GM12878 (cell line): ENCODE measurements at regions not wholly inside any gene's neighbourhood (a gene's known extent, or its start where the extent isn't known, plus 50 kb on each side); places are given as distances from the start of the nearest gene placed in this dataset.

Experiments
- ATAC-seq: fragments of 200-7000 bp; cut with Tn5 transposase; 3 replicates; pipeline ENCODE4 v1.9.1; 2020; ENCODE audit warnings: mild to moderate bottlenecking, moderate library complexity
- BruUV-seq: library from RNA; stranded (reverse); fragments of 400-500 nt; replicated peaks from 2 replicates; lab custom pipeline; 2021; lab: Mats Ljungman, UMichigan
- CTCF ChIA-PET: fragments of 300-600 bp; sonication (Branson Sonifier 250); formaldehyde crosslinking; extraction: SDS; loops from one replicate; lab custom pipeline; 2021; ENCODE audit warnings: inconsistent platforms; lab: Yijun Ruan, JAX
- POLR2A ChIA-PET: fragments of 350-600 bp; formaldehyde crosslinking; extraction: SDS; loops from one replicate; lab custom pipeline; 2021; ENCODE audit warnings: inconsistent platforms; lab: Charles Lee
- RAD21 ChIA-PET: fragments of 300-600 bp; sonication (Branson Sonifier 250); formaldehyde crosslinking; loops from one replicate; lab custom pipeline; 2023; ENCODE audit warnings: antibody characterized with exemption; ENCODE audit not compliant: unreplicated experiment; lab: Charles Lee
- SMC1A ChIA-PET: fragments of 300-600 bp; sonication (Branson Sonifier 250); formaldehyde crosslinking; loops from one replicate; lab custom pipeline; 2023; ENCODE audit not compliant: unreplicated experiment, uncharacterized antibody; lab: Charles Lee
- DNase-seq: peaks from one replicate; pipeline ENCODE4 v3.0.0-alpha.2; 2011; ENCODE audit warnings: low read depth, low spot score
- FAIRE-seq: peaks from 3 replicates; lab custom pipeline; 2011; peaks lifted over from hg19 to GRCh38; lab: Jason Lieb, UNC
- H2AFZ ChIP-seq: 2 replicates; pipeline ENCODE4 v1.6.0; 2011; ENCODE audit warnings: low read depth, low read length, control low read depth; ENCODE audit not compliant: control insufficient read depth
- H3K27ac ChIP-seq: 2 replicates; pipeline ENCODE4 v1.5.1; 2011; ENCODE audit warnings: control low read depth; ENCODE audit not compliant: control insufficient read depth, insufficient read depth
- H3K27me3 ChIP-seq, 2 experiments: replicated peaks in 1 of 2; 2 replicates each; pipeline versions ENCODE4 v1.6.0 to v1.6.1; 2011; ENCODE audit warnings: low read length in 1 of 2; ENCODE audit not compliant: control insufficient read depth in 2 of 2, insufficient read depth in 2 of 2
- H3K36me3 ChIP-seq, 2 experiments: 2 replicates each; pipeline ENCODE4 v1.5.1; 2011; ENCODE audit warnings: low read length in 1 of 2; ENCODE audit not compliant: control insufficient read depth in 2 of 2, insufficient read depth in 2 of 2
- H3K4me1 ChIP-seq: 2 replicates; pipeline ENCODE4 v1.6.1; 2011; ENCODE audit warnings: mild to moderate bottlenecking, low read length, moderate library complexity, mixed read lengths; ENCODE audit not compliant: control insufficient read depth, insufficient read depth
- H3K4me2 ChIP-seq: 2 replicates; pipeline ENCODE4 v1.6.0; 2011; ENCODE audit warnings: control low read depth; ENCODE audit not compliant: control insufficient read depth, insufficient read depth
- H3K4me3 ChIP-seq: fragments of 200-600 bp; sonication (generic); 2 replicates; pipeline ENCODE4 v1.5.1; 2016
- H3K79me2 ChIP-seq: 2 replicates; pipeline ENCODE4 v1.6.0; 2011; ENCODE audit warnings: low read length; ENCODE audit not compliant: control insufficient read depth, insufficient read depth
- H3K9ac ChIP-seq: 2 replicates; pipeline ENCODE4 v1.8.0; 2011; ENCODE audit warnings: low read length, control low read depth, mixed read lengths; ENCODE audit not compliant: control insufficient read depth, insufficient read depth
- H3K9me3 ChIP-seq: replicated peaks from 3 replicates; pipeline ENCODE4 v1.5.1; 2011; ENCODE audit warnings: mild to moderate bottlenecking, low read length; ENCODE audit not compliant: control insufficient read depth, insufficient read depth
- H4K20me1 ChIP-seq: 2 replicates; pipeline ENCODE4 v1.6.0; 2011; ENCODE audit not compliant: control insufficient read depth, insufficient read depth
- ATF7 ChIP-seq: fragments of 450-650 bp; IDR thresholded peaks from 2 replicates; pipeline ENCODE4 v1.6.1; 2016; ENCODE audit warnings: low read depth, mild to moderate bottlenecking
- BCL11A ChIP-seq: IDR thresholded peaks from 2 replicates; pipeline ENCODE4 v1.6.1; 2011; ENCODE audit warnings: low read depth, low read length
- DPF2 ChIP-seq: fragments of 450-650 bp; IDR thresholded peaks from 2 replicates; pipeline ENCODE4 v1.6.1; 2017; ENCODE audit warnings: mild to moderate bottlenecking
- EP300 ChIP-seq, 2 experiments: fragments of 150-350 bp in 1 of 2; IDR thresholded peaks; 2 replicates each; pipeline ENCODE4 v1.6.1; 2011 to 2012; ENCODE audit warnings: low read depth in 2 of 2, low read length in 2 of 2, borderline replicate concordance in 1 of 2, improper control_type of control experiment in 1 of 2, inconsistent platforms in 1 of 2; ENCODE audit not compliant: control insufficient read depth in 1 of 2
- IKZF2 ChIP-seq, 2 experiments: fragments of 450-650 bp; IDR thresholded peaks; 2 replicates each; pipeline ENCODE4 v1.6.1; 2017; ENCODE audit warnings: mild to moderate bottlenecking in 2 of 2, moderate library complexity in 2 of 2
- MTA2 ChIP-seq: fragments of 450-650 bp; IDR thresholded peaks from 2 replicates; pipeline ENCODE4 v1.6.1; 2016; ENCODE audit warnings: low read depth, mild to moderate bottlenecking, moderate library complexity
- MYC ChIP-seq: IDR thresholded peaks from 2 replicates; pipeline ENCODE4 v1.6.1; 2011; ENCODE audit warnings: mild to moderate bottlenecking, low read length, moderate library complexity, inconsistent platforms; ENCODE audit not compliant: insufficient read depth, insufficient replicate concordance, insufficient read length, severe bottlenecking
- NBN ChIP-seq: fragments of 450-650 bp; IDR thresholded peaks from 2 replicates; pipeline ENCODE4 v1.6.1; 2016
- POLR2AphosphoS2 ChIP-seq: IDR thresholded peaks from 2 replicates; pipeline ENCODE4 v1.6.1; 2011; ENCODE audit warnings: low read depth, mild to moderate bottlenecking, low read length, improper control_type of control experiment, moderate library complexity
- RELB ChIP-seq: fragments of 450-650 bp; IDR thresholded peaks from 2 replicates; pipeline ENCODE4 v1.6.1; 2017; ENCODE audit warnings: low read depth, mild to moderate bottlenecking, moderate library complexity
- RUNX3 ChIP-seq: IDR thresholded peaks from 2 replicates; pipeline ENCODE4 v1.6.1; 2012; ENCODE audit warnings: low read length, inconsistent platforms
- SPI1 ChIP-seq: IDR thresholded peaks from 2 replicates; pipeline ENCODE4 v1.6.1; 2011; ENCODE audit warnings: low read depth, mild to moderate bottlenecking, low read length, moderate library complexity, borderline replicate concordance; ENCODE audit not compliant: insufficient read depth
- SREBF2 ChIP-seq: IDR thresholded peaks from 2 replicates; pipeline ENCODE4 v1.6.1; 2012; ENCODE audit warnings: mild to moderate bottlenecking, low read length
- TBL1XR1 ChIP-seq: IDR thresholded peaks from 2 replicates; pipeline ENCODE4 v1.6.1; 2012; ENCODE audit warnings: low read depth, low read length, improper control_type of control experiment
- TCF12 ChIP-seq: IDR thresholded peaks from 2 replicates; pipeline ENCODE4 v1.6.1; 2011; ENCODE audit warnings: low read depth, mild to moderate bottlenecking, low read length
- ZNF622 ChIP-seq: fragments of 450-650 bp; IDR thresholded peaks from 2 replicates; pipeline ENCODE4 v1.6.1; 2017; ENCODE audit warnings: mild to moderate bottlenecking, inconsistent platforms
- WGBS: methylation state at CpG from one replicate; pipeline ENCODE4 v1.1.6; 2016; ENCODE audit warnings: low lambda C conversion rate; ENCODE audit not compliant: insufficient replicate concordance, insufficient coverage; ENCODE audit errors: missing lambda C conversion rate; 5-methylcytosine and 5-hydroxymethylcytosine counted together
- in situ Hi-C: fragments of 300-500 bp; cut with MboI; formaldehyde crosslinking; loops from 9 replicates; pipeline ENCODE4 v1.14.3; 2018; ENCODE audit warnings: mixed read lengths
- intact Hi-C: fragments of 100-400 bp; cut with micrococcal nuclease; formaldehyde crosslinking; loops from one replicate; pipeline ENCODE4 v1.14.2; 2022; ENCODE audit not compliant: unreplicated experiment
- TF ChIP-seq, protein P1 (sequence below): fragments of 450-650 bp; IDR thresholded peaks from 2 replicates; pipeline ENCODE4 v1.6.1; 2018; ENCODE audit warnings: mild to moderate bottlenecking, low read depth, moderate library complexity; ENCODE audit not compliant: partially characterized antibody
- TF ChIP-seq, protein P2 (sequence below): fragments of 450-650 bp; IDR thresholded peaks from 2 replicates; pipeline ENCODE4 v1.6.1; 2016; ENCODE audit warnings: mild to moderate bottlenecking

DNA sequence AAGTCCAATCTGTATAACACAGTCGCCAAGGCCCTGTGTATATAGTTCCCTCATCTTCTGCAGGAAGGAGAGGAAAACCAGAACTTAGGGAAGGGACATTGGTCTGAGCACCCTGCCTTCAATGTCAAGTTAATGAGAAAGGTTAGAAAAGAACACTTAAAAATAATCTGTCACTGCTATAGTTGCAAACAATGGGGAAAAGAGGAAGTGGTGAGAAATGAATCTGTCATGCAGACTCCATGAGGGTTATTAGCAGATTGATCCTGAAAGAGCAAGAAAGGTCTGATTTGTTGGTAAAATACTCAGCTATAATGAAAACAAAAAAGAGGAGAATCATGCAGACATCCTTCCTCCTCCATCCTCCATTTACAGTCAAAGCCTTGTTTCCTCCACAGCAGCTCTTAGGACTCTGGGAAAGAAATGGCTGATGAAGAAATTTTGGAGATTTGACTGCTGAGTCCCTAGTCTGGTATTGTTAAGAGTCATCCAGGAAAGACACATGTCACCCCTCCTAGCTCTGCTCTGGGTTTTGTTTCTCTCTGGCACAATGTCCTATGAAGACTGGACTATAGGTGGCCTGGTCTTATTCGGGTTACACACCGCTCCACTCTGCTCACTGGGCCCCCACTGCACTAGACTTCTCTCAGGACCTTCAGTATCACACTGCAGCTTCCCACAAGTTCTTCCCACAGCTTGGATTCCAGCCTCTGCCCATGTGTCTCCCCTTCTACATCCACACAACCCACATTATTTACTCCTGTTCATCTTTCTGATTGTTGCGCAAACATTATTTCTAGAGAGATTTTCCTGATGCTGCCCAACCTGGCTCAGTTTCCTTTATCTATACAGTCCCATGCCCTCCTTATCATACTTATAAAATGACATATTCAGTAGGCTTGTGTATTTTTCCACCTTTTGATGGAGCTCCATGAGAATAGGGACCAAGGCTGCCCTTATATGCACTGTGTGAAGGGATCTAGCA is 56.5 kb upstream of the XYLT1 start:
- no peaks in the 10 kb centered on the region for H4K20me1 ChIP-seq
- H3K4me1 ChIP-seq: peaks cover 23% of the 10 kb centered on the region
- DNase-seq (no peak), FAIRE-seq (no peak), ATAC-seq (peak; percentile 83)
- no peaks in the 10 kb centered on the region for H3K27me3 ChIP-seq
- BruUV-seq: no TSS peak
- ChIA-PET CTCF (interaction anchor here (0.5 to 1.1 kb wide), 3 partner anchors 15 to 53 kb away, joined by 3 read pairs; no protein-coding TSS in a partner anchor), POLR2A (interaction anchor here (0.5 kb wide), 1 partner anchor 158 kb away, joined by 7 read pairs; no protein-coding TSS in a partner anchor), RAD21 (interaction anchor here (1.1 to 1.2 kb wide), 2 partner anchors 51 kb away, joined by 3 to 4 read pairs; no protein-coding TSS in a partner anchor), SMC1A (no interaction called here)
- H3K4me2 ChIP-seq: no peak overlapping the region
- WGBS: 56% methylated on average over 4 of the region's 4 CpGs
- H3K4me3 ChIP-seq: no peak overlapping the region
- H3K9ac ChIP-seq: no peak overlapping the region
- H3K9me3 ChIP-seq: no peaks in the 10 kb centered on the region; the same call in 2 of the 3 replicates
- no peak overlapping the region for H2AFZ ChIP-seq
- H3K27ac ChIP-seq: no peak overlapping the region
- no peaks in the 10 kb centered on the region for H3K36me3 ChIP-seq
- intact Hi-C loops: loop anchor here (5.0 kb wide), 1 partner anchor 50 kb away; no protein-coding TSS in a partner anchor
- in situ Hi-C loops: no loop called here
- no peaks in the 10 kb centered on the region for H3K79me2 ChIP-seq
- TF ChIP-seq MYC (no peak), IKZF2 (IDR thresholded peaks at IDR 0.05) (peak; percentile 64 to 73; a peak in 2 of 4 replicates), ATF7 (peak; percentile 41; the same call in 1 of the 2 replicates), BCL11A (0 out of 2 replicates have a peak, but pooled peaks have one; percentile 11), SPI1 (peak; percentile 98), DPF2 (0 out of 2 replicates have a peak, but pooled peaks have one; percentile 44), RELB (peak; percentile 46; the same call in 1 of the 2 replicates), NBN (no peak), SREBF2 (no peak), MTA2 (peak; percentile 83), EP300 (IDR thresholded peaks at IDR 0.05; ENCODE audit: borderline replicate concordance in 1 of 2, control insufficient read depth in 1 of 2, low read depth in 2 of 2, low read length in 2 of 2) (no peak; a peak in 1 of 4 replicates), ZNF622 (no peak), TBL1XR1 (no peak), POLR2AphosphoS2 (no peak), RUNX3 (peak; percentile 56), TCF12 (no peak)
- TF ChIP-seq, protein P1, sequence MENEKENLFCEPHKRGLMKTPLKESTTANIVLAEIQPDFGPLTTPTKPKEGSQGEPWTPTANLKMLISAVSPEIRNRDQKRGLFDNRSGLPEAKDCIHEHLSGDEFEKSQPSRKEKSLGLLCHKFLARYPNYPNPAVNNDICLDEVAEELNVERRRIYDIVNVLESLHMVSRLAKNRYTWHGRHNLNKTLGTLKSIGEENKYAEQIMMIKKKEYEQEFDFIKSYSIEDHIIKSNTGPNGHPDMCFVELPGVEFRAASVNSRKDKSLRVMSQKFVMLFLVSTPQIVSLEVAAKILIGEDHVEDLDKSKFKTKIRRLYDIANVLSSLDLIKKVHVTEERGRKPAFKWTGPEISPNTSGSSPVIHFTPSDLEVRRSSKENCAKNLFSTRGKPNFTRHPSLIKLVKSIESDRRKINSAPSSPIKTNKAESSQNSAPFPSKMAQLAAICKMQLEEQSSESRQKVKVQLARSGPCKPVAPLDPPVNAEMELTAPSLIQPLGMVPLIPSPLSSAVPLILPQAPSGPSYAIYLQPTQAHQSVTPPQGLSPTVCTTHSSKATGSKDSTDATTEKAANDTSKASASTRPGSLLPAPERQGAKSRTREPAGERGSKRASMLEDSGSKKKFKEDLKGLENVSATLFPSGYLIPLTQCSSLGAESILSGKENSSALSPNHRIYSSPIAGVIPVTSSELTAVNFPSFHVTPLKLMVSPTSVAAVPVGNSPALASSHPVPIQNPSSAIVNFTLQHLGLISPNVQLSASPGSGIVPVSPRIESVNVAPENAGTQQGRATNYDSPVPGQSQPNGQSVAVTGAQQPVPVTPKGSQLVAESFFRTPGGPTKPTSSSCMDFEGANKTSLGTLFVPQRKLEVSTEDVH: no peak
- TF ChIP-seq, protein P2, sequence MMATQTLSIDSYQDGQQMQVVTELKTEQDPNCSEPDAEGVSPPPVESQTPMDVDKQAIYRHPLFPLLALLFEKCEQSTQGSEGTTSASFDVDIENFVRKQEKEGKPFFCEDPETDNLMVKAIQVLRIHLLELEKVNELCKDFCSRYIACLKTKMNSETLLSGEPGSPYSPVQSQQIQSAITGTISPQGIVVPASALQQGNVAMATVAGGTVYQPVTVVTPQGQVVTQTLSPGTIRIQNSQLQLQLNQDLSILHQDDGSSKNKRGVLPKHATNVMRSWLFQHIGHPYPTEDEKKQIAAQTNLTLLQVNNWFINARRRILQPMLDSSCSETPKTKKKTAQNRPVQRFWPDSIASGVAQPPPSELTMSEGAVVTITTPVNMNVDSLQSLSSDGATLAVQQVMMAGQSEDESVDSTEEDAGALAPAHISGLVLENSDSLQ: peak; percentile 52; the same call in 1 of the 2 replicates
